Right kidney (tissue), 1 donor: ENCODE measurements at regions not wholly inside any gene's neighbourhood (a gene's known extent, or its start where the extent isn't known, plus 50 kb on each side); places are given as distances from the start of the nearest gene placed in this dataset.

Experiments used
- DNase-seq: peaks from one replicate; pipeline ENCODE4 v3.0.0-alpha.2; 2016

DNA sequence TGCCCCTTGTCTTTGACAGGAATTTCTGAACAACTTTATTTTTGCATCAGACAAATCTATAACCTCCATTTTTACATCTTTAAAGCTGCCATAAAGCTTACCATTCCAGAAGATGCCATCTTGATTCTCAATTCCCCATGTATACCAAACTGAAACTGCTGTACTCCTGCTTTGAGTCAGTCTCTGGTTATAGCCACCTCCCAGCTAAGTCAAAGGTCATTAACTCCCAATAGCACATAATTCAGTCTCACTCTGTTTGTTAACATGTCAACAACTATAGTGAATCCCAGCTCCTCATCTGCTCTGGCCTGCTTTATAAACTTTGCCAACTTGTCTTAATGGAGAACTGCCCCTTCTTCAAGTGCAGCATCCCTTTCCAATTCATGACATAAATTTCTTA lies 343.6 kb downstream of the FRK start:
- no peak for DNase-seq

DNA sequence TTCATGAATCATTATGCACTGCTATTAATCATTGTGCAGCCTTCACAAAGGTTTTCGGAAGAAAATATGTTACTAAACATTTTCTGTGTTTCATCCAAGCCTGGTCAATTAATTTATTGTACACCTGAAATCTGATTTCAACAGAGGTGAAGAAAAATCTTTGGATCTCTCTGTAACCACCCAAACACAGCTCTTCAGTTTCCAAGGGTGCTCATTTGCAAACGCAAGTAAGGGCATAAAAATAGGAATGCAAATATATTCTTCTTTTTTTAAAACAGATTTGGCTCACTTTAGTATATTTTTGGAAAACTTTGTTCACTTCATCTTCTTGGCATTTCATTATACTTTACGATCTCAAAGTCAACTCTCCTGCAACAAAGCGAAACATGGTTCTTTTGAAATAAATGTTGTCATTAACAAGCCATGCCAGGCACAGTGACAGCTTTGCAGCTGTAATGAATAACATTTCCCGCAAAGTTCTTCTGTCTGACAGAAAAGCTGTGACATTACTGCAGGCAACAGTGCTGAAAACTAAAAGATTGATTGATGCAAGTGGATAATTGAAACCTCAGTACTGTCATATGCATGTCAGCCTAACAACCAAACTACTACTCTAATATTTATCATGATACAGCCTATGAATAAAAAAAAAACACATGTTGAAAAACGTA lies 348.3 kb downstream of the FRK start:
- DNase-seq = no peak

DNA sequence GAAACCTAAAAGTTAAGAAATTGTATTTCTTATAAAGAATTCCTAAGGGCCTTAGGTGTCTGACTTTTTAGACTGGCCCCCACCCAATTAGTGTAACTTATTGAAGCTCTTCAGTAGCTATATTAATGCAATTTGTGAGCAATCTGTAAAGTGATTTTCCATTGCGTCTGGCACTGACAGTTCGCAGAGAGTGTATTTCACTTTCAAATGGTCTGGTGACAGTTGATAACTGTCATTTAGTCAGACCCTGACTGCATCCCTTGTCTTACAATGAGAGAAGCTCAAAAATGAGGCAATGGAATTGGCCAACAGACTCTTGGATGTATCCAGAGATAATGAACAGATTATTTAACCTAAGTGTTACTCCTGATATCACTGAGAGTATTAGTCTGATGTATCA lies 351.8 kb downstream of the FRK start:
- DNase-seq = no peak

DNA sequence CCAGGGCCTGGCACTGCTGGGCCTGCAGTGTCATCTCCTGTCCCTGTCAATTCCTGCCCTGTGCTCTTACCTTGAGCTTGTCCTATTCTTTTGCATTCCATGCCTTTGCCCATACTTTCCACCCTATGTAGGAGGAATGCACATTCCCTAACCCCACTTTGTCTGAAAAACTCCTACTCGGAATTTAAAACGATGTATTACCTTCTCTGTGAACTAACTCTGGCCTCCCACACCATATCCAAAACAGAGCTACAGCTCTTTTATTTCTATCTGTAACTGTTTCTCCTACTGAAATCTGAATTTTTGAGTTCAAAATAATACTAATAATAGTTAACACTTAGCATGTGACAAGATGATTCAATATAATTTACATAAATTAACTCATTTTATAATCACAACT lies 353.7 kb downstream of the FRK start:
- DNase-seq = no peak

DNA sequence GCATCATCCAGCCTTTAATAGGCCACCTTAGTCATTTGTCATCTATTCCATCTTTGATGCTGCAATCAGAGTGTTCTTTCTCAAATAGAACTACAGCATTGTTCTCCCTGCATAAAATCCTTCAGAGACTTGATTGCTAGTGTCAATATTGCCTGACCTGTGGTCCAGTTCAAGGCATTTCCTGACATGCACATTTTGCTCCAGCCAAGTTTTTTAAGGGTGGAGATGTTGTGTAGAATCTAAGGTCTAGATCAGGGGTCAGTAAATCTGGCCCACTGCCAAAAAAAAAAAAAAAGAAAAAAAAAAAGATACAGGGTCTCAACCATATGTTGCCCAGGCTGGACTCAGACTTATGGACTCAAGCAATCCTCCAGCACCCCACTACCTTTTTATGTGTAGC lies 354.4 kb downstream of the FRK start:
- DNase-seq = no peak

GRCh38 chr6:115704028-115704427 lies 356.7 kb downstream of the FRK start:
- DNase-seq = no peak

- DNase-seq = no peak
These were observed 369.3 kb downstream of the FRK start for GRCh38 chr6:115691433-115691832.

DNA sequence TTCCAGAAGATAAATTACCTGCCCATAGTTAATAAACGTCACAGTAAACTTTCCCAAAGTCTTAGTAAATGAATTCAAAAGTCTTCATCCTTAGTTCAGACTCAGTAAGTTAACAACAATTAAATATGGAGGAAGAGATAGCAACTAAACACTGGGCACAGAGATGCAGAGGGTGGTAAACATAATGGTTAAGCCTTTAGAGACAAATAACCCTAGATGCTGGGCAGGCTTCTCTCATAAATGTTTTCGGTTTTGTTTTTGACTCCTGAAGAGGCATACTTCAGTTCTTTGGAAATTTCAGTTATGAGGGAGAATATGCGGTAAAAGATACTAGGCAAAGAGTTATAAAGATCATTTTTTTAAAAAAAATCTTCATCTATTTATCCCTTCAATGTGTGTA lies 369.8 kb downstream of the FRK start:
- DNase-seq = no peak

DNA sequence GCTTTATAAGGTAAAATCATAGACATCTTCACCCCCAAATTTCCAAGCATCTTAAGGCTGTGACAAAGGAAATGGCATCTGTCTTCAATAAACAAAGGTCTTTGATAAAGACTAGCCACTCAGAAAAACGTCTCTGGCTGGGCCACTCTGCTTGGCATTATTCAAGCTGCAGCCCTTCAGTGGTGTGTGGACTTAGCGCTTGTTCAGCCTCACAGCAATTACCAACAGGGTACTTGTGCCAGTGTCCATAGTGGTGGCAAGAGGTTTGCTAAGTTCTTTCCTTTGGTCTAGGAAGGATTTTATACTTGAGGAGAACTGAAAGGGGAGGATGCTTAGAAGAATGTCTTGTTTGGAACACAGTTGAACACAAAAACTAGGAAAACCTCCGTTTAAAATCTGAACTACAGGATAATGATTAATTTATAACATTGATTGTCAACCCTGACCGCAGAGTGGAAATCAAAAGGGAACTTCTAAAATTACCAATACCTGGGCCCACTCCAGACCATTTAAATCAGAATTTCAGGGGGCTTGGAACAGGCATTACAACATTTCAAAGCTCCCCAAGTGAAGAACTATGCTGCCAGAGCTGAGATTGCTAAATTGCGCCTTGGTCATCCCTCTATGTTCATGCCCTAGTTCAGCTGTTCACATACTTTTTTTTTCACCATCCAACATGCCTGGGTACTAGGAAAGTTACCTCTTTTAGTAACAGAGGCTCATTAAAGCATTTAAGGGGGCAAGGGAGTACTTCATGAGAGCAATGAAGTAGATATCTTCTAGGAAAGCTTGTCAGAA lies 378.5 kb downstream of the FRK start:
- DNase-seq = no peak

DNA sequence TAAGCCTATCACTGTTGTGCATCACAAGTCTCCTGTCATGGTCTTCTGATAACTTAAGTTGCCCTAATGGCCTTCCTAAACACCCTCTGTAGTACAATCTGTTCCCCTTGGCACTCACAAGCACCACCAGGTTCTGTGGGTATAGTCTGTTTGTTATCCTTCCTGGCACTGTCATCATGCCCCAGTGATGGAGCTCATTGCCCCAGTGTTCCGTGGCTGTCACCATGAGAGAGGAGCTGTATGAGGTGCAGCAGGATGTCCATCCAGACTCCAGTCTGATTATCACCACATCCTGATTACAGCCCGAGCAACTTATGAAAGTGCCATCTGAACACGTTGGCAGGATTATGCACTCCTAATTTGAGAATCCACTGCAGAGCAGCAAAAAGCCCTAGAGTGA lies 380.1 kb downstream of the FRK start:
- no peak for DNase-seq

DNA sequence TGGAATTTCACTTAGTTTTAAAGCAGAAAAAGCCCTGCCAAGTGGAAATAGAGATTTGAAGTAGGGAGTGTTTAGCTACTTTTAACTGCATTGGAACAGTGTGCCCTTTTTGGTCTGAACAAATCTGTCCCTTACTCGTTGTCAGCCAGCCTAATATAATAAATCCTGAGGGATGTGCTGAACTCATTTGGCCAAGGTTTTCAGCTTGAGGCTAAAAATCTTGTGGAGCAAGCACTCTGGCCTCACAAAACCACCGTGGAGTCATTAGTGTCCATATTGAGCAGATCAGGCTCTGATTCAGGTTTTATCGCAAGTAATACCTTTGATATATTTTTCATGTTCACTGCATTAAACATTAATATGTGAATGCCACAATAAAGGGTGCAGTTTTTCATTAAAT lies 383.5 kb downstream of the FRK start:
- no peak for DNase-seq

GRCh38 chr6:115675443-115675842 lies 385.2 kb downstream of the FRK start:
- DNase-seq = no peak

DNA sequence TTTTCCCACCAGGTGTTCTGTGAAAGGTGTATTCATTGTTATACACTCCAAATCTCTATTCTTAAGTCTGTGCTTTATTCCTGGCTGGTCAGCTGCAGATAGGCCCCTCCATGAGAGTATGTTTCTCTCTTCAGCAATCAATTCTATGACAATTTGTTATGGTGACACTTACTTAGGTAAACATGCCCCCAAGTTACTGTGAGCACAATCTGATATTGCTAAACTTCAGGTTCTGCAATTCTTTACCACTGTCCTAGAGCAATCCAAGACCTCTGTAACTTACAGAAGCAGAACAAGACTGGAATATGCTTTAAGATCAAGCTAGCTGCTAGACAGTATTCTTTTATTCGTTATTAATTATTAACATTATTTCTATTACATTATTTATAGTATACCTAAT lies 391.9 kb downstream of the FRK start:
- DNase-seq = no peak

GRCh38 chr6:115668211-115668610 lies 392.5 kb downstream of the FRK start:
- no peak for DNase-seq

- DNase-seq = no peak
These were observed 393.1 kb downstream of the FRK start for GRCh38 chr6:115667478-115668026.

GRCh38 chr6:115666997-115667396 lies 393.7 kb downstream of the FRK start:
- DNase-seq = no peak

GRCh38 chr6:115665310-115665709 lies 395.4 kb downstream of the FRK start:
- DNase-seq = no peak

DNA sequence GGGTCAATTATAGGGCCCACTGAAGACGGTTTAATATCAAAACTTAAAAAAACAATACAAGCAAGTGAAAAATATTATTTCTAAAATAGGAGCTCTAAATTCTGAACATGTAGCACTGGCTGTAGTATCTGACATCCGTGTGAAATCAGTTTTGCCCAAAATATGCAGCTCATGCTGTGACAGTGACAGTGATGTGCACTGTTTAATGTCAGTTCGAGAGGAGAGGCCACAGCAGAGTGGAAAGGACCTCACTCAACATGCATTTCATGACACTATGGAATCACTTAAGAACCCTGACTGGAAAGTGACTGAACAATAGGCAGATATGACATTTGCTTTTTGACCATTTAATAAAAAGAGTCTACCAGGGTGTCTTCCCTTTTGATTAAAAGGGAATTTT lies 397.0 kb downstream of the FRK start:
- no peak for DNase-seq

- DNase-seq = no peak
These were observed 416.9 kb downstream of the FRK start for GRCh38 chr6:115643762-115644161.

GRCh38 chr6:115634887-115635286 lies 425.8 kb downstream of the FRK start:
- DNase-seq = no peak

DNA sequence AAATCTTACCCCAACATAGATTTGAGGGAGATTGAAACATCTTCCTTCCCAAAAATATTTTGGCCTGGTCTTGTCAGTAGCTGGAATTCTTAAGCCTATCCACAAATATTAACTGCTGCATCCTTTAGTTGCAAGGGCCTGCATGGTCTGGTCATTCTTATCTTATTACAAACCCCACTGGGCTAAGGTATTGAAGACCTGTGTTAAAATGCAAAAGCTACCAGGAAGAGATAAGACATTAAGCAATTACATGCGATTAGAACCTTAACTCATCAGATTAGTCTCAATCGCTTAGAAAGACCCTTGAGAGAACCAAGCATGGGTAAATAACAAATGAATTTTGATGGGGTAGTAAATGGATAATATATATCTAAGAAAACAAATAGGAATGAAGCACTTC lies 426.6 kb downstream of the FRK start:
- DNase-seq = no peak

DNA sequence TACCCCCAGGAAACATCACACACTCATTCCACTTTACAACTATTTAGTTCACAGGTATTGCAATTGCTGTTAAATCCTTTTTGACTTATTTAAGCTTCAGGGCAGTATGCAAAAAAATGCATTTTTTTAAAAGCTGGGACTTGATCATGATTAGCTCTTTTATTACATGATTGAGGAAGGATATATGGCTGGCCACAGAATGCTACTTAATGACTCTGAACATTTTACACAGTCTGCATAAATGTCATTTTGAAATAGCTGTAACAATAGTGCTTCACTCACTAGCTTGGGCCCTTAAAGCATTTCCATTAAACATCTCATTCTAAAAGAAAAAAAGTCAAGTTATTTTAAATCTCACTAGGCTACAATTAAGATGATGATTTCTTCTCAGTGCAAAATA lies 429.7 kb downstream of the FRK start:
- no peak for DNase-seq

- no peak for DNase-seq
These were observed 430.2 kb downstream of the FRK start for GRCh38 chr6:115630424-115631024.

GRCh38 chr6:115629415-115629814 lies 431.3 kb downstream of the FRK start:
- no peak for DNase-seq
